A673 (cell line): ENCODE measurements at regions not wholly inside any gene's neighbourhood (a gene's known extent, or its start where the extent isn't known, plus 50 kb on each side); places are given as distances from the start of the nearest gene placed in this dataset.

Experiments used
- CTCF ChIP-seq: fragments of 300-800, 200-600 bp; sonication (generic); conservative IDR thresholded peaks from 2 replicates; pipeline ENCODE4 v1.5.1; 2017; ENCODE audit warnings: low read depth, mild to moderate bottlenecking, antibody characterized with exemption, low read length, moderate library complexity, mixed read lengths
- EZH2 ChIP-seq: fragments of 200-600 bp; sonication (generic); IDR thresholded peaks from 2 replicates; pipeline ENCODE4 v1.6.1; 2017; ENCODE audit warnings: borderline replicate concordance, low read depth, mild to moderate bottlenecking, mixed read lengths, antibody characterized with exemption, low read length; ENCODE audit not compliant: poor library complexity, severe bottlenecking

- TF ChIP-seq CTCF (no peak), EZH2 (no peak)
Observed at GRCh38 chr4:184959309-184959708, 59.0 kb upstream of the HELT start.
